IMR-90 (cell line): ENCODE measurements at regions not wholly inside any gene's neighbourhood (a gene's known extent, or its start where the extent isn't known, plus 50 kb on each side); places are given as distances from the start of the nearest gene placed in this dataset.

Experiments used
- ATAC-seq: fragments of 200-7000 bp; cut with Tn5 transposase; 2 replicates; pipeline ENCODE4 v1.9.1; 2020; ENCODE audit warnings: low read depth, mild to moderate bottlenecking, moderate library complexity
- BruUV-seq: library from RNA; stranded (reverse); fragments of 400-500 nt; replicated peaks from 2 replicates; lab custom pipeline; 2021; lab: Mats Ljungman, UMichigan
- CTCF ChIA-PET: fragments of 300-600 bp; formaldehyde crosslinking; extraction: SDS; loops from one replicate; lab custom pipeline; 2021; ENCODE audit warnings: antibody characterized with exemption; lab: Yijun Ruan, JAX
- POLR2A ChIA-PET: fragments of 300-600 bp; sonication (Branson Sonifier 250); formaldehyde crosslinking; loops from one replicate; lab custom pipeline; 2022; ENCODE audit warnings: antibody characterized with exemption; ENCODE audit not compliant: unreplicated experiment; lab: Charles Lee
- DNase-seq: peaks from one replicate; pipeline ENCODE4 v3.0.0; 2013
- H2AFZ ChIP-seq: replicated peaks from 2 replicates; pipeline ENCODE3; 2013; ENCODE audit warnings: low read length, mild to moderate bottlenecking; ENCODE audit not compliant: poor library complexity
- H2AK5ac ChIP-seq: 2 replicates; pipeline ENCODE4 v1.6.1; 2013; ENCODE audit warnings: low read depth, low read length, inconsistent platforms
- H2AK9ac ChIP-seq: replicated peaks from 2 replicates; pipeline ENCODE3; 2013; ENCODE audit warnings: mild to moderate bottlenecking, low read depth, low read length, moderate library complexity; ENCODE audit not compliant: poor library complexity
- H2BK120ac ChIP-seq: 2 replicates; pipeline ENCODE4 v1.6.1; 2013; ENCODE audit warnings: low read depth, low read length, inconsistent platforms
- H2BK15ac ChIP-seq: 3 replicates; pipeline ENCODE4 v1.6.1; 2013; ENCODE audit warnings: low read depth, low read length, inconsistent platforms
- H2BK20ac ChIP-seq: 2 replicates; pipeline ENCODE4 v1.6.1; 2013; ENCODE audit warnings: low read depth, mild to moderate bottlenecking, inconsistent platforms, low read length, moderate library complexity
- H2BK5ac ChIP-seq: 2 replicates; pipeline ENCODE4 v1.6.1; 2013; ENCODE audit warnings: mild to moderate bottlenecking, low read depth, low read length, inconsistent platforms; ENCODE audit not compliant: poor library complexity, severe bottlenecking
- H3K14ac ChIP-seq: replicated peaks from 2 replicates; pipeline ENCODE4 v1.6.1; 2013; ENCODE audit warnings: low read depth, low read length, inconsistent platforms
- H3K18ac ChIP-seq: 2 replicates; pipeline ENCODE4 v1.6.1; 2013; ENCODE audit warnings: low read depth, low read length, control low read depth
- H3K23ac ChIP-seq: 2 replicates; pipeline ENCODE4 v1.6.1; 2013; ENCODE audit warnings: low read depth, low read length, inconsistent platforms
- H3K27ac ChIP-seq: 2 replicates; pipeline ENCODE4 v1.5.1; 2013; ENCODE audit warnings: mild to moderate bottlenecking, control low read depth, low read length; ENCODE audit not compliant: insufficient read depth
- H3K27me3 ChIP-seq: 2 replicates; pipeline ENCODE4 v1.6.1; 2013; ENCODE audit warnings: low read length; ENCODE audit not compliant: control insufficient read depth, insufficient read depth
- H3K36me3 ChIP-seq: 2 replicates; pipeline ENCODE4 v1.6.1; 2013; ENCODE audit warnings: low read length, mixed read lengths; ENCODE audit not compliant: control insufficient read depth, insufficient read depth
- H3K4ac ChIP-seq: 2 replicates; pipeline ENCODE4 v1.6.1; 2013; ENCODE audit warnings: low read depth, low read length, inconsistent platforms
- H3K4me1 ChIP-seq: 2 replicates; pipeline ENCODE4 v1.6.1; 2013; ENCODE audit warnings: low read length, mixed read lengths; ENCODE audit not compliant: control insufficient read depth, insufficient read depth
- H3K4me2 ChIP-seq: 2 replicates; pipeline ENCODE4 v1.6.1; 2013; ENCODE audit warnings: low read depth, mild to moderate bottlenecking, control low read depth, low read length, moderate library complexity
- H3K4me3 ChIP-seq: 2 replicates; pipeline ENCODE4 v1.5.1; 2013; ENCODE audit warnings: low read depth, mild to moderate bottlenecking, control low read depth, low read length, moderate library complexity; ENCODE audit not compliant: insufficient read depth
- H3K56ac ChIP-seq: 2 replicates; pipeline ENCODE4 v1.6.1; 2013; ENCODE audit warnings: low read length, inconsistent platforms; ENCODE audit not compliant: insufficient read depth; ENCODE audit errors: extremely low read depth
- H3K79me1 ChIP-seq, 2 experiments: 2 replicates each; pipeline ENCODE4 v1.6.1; 2013; ENCODE audit warnings: low read length in 2 of 2, inconsistent platforms in 1 of 2, low read depth in 1 of 2
- H3K9ac ChIP-seq: 2 replicates; pipeline ENCODE4 v1.6.1; 2013; ENCODE audit warnings: low read depth, low read length, control low read depth
- H3K9me1 ChIP-seq: 2 replicates; pipeline ENCODE4 v1.6.1; 2013; ENCODE audit warnings: low read length, inconsistent platforms; ENCODE audit not compliant: insufficient read depth
- H3K9me3 ChIP-seq: 2 replicates; pipeline ENCODE4 v1.6.1; 2013; ENCODE audit warnings: low read length; ENCODE audit not compliant: control insufficient read depth, insufficient read depth
- H4K20me1 ChIP-seq: 2 replicates; pipeline ENCODE4 v1.6.1; 2013; ENCODE audit warnings: low read length, inconsistent platforms; ENCODE audit not compliant: insufficient read depth
- H4K5ac ChIP-seq: 2 replicates; pipeline ENCODE4 v1.6.1; 2013; ENCODE audit warnings: mild to moderate bottlenecking, low read depth, low read length, control low read depth
- H4K8ac ChIP-seq, 2 experiments: 2 replicates each; pipeline ENCODE4 v1.6.1; 2013; ENCODE audit warnings: low read depth in 2 of 2, low read length in 2 of 2, control low read depth in 1 of 2, inconsistent platforms in 1 of 2
- H4K91ac ChIP-seq: 2 replicates; pipeline ENCODE4 v1.6.1; 2013; ENCODE audit warnings: low read depth, low read length, inconsistent platforms; ENCODE audit not compliant: insufficient read depth
- CEBPB ChIP-seq: IDR thresholded peaks from 2 replicates; pipeline ENCODE4 v1.6.1; 2012; ENCODE audit warnings: low read depth, low read length, improper control_type of control experiment
- CTCF ChIP-seq: conservative IDR thresholded peaks from 2 replicates; pipeline ENCODE4 v1.5.1; 2012; ENCODE audit warnings: mild to moderate bottlenecking, low read depth, low read length, improper control_type of control experiment
- ELK1 ChIP-seq: fragments of 150-350 bp; IDR thresholded peaks from 2 replicates; pipeline ENCODE4 v1.6.1; 2016; ENCODE audit warnings: low read depth, mild to moderate bottlenecking, low read length, moderate library complexity, borderline replicate concordance
- FOS ChIP-seq: fragments of 150-350 bp; IDR thresholded peaks from 2 replicates; pipeline ENCODE4 v1.6.1; 2016; ENCODE audit warnings: low read depth, low read length
- MAFK ChIP-seq: IDR thresholded peaks from 2 replicates; pipeline ENCODE4 v1.6.1; 2012; ENCODE audit warnings: low read depth, low read length, improper control_type of control experiment
- MAZ ChIP-seq: IDR thresholded peaks from 2 replicates; pipeline ENCODE4 v1.6.1; 2012; ENCODE audit warnings: low read depth, mild to moderate bottlenecking, low read length, improper control_type of control experiment, moderate library complexity, borderline replicate concordance
- POLR2A ChIP-seq: IDR thresholded peaks from 2 replicates; pipeline ENCODE4 v1.6.1; 2012; ENCODE audit warnings: mild to moderate bottlenecking, low read depth, low read length
- RAD21 ChIP-seq: IDR thresholded peaks from 2 replicates; pipeline ENCODE4 v1.6.1; 2012; ENCODE audit warnings: low read length, improper control_type of control experiment
- dilution Hi-C: fragments of 300-500 bp; cut with HindIII; formaldehyde crosslinking; loops from one replicate; pipeline ENCODE4 v1.14.3; 2018; ENCODE audit warnings: low sequenced_read_pairs; ENCODE audit not compliant: unreplicated experiment
- in situ Hi-C: fragments of 300-500 bp; cut with MboI; formaldehyde crosslinking; loops from 3 replicates; pipeline ENCODE4 v1.14.3; 2019; ENCODE audit warnings: low sequenced_read_pairs, inconsistent platforms, mixed read lengths
- intact Hi-C: fragments of 100-400 bp; cut with micrococcal nuclease; formaldehyde crosslinking; loops from 2 replicates; pipeline ENCODE4 v1.10.0; 2022
- TF ChIP-seq, protein P1 (sequence below): fragments of 150-350 bp; IDR thresholded peaks from 2 replicates; pipeline ENCODE4 v1.6.1; 2017; ENCODE audit warnings: mild to moderate bottlenecking, antibody characterized with exemption, low read length, low read depth

- CTCF ChIA-PET = interaction anchor here (1.6 kb wide), 1 partner anchor 14 kb away, joined by 4 read pairs; no protein-coding TSS in a partner anchor
- in situ Hi-C loops = no loop called here
These were observed 543.0 kb upstream of the TUSC1 start for GRCh38 chr9:26221290-26221689.

More at GRCh38 chr9:26221290-26221689, 543.0 kb upstream of the TUSC1 start:
- no peak for DNase-seq
- H3K9me1 ChIP-seq = no peaks in the 10 kb centered on the region
- no TSS peak for BruUV-seq
- no peak overlapping the region for H2BK5ac ChIP-seq
- H2AFZ ChIP-seq = no peak overlapping the region
- no peaks in the 10 kb centered on the region for H4K20me1 ChIP-seq
- H2BK120ac ChIP-seq = no peak overlapping the region
- no peak overlapping the region for H3K4me3 ChIP-seq
- H3K36me3 ChIP-seq = no peaks in the 10 kb centered on the region
- intact Hi-C loops (loop anchor here (5.0 to 10.0 kb wide), 2 partner anchors 49 to 246 kb away; no protein-coding TSS in a partner anchor), dilution Hi-C loops (no loop called here)
- POLR2A ChIA-PET = no interaction called here
- no peak overlapping the region for H3K4ac ChIP-seq
- H2AK5ac ChIP-seq = no peak overlapping the region
- no peaks in the 10 kb centered on the region for H3K79me1 ChIP-seq
- no peak overlapping the region for H3K23ac ChIP-seq
- no peak overlapping the region for H2AK9ac ChIP-seq
- no peak overlapping the region for H4K91ac ChIP-seq
- H2BK15ac ChIP-seq = no peak overlapping the region
- H4K8ac ChIP-seq = no peak overlapping the region
- H3K18ac ChIP-seq = no peak overlapping the region
- H2BK20ac ChIP-seq = no peak overlapping the region
- H3K14ac ChIP-seq = no peak overlapping the region
- no peak overlapping the region for H3K27ac ChIP-seq
- ATAC-seq = no peak
- H3K9me3 ChIP-seq = no peaks in the 10 kb centered on the region
- H3K56ac ChIP-seq = no peak overlapping the region
- H3K4me1 ChIP-seq = no peaks in the 10 kb centered on the region
- H4K5ac ChIP-seq = no peak overlapping the region
- no peaks in the 10 kb centered on the region for H3K27me3 ChIP-seq
- no peak overlapping the region for H3K4me2 ChIP-seq
- H3K9ac ChIP-seq = no peak overlapping the region
- TF ChIP-seq RAD21 = no peak
- TF ChIP-seq CEBPB = no peak
- peak; percentile 83 for TF ChIP-seq MAFK
- no peak for TF ChIP-seq ELK1
- TF ChIP-seq POLR2A = no peak
- TF ChIP-seq MAZ = no peak
- TF ChIP-seq, protein P1, sequence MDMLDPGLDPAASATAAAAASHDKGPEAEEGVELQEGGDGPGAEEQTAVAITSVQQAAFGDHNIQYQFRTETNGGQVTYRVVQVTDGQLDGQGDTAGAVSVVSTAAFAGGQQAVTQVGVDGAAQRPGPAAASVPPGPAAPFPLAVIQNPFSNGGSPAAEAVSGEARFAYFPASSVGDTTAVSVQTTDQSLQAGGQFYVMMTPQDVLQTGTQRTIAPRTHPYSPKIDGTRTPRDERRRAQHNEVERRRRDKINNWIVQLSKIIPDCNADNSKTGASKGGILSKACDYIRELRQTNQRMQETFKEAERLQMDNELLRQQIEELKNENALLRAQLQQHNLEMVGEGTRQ = no peak
- no peak for TF ChIP-seq CTCF
- TF ChIP-seq FOS = no peak
